Stromal cell of bone marrow (primary cell): ENCODE measurements at regions not wholly inside any gene's neighbourhood (a gene's known extent, or its start where the extent isn't known, plus 50 kb on each side); places are given as distances from the start of the nearest gene placed in this dataset.
"Not testable (repeated sequence)": the region's sequence is repeated elsewhere in the genome, so short reads cannot be mapped to it uniquely, and the experiment has no call there.

Source experiments
- DNase-seq: peaks from one replicate; pipeline ENCODE4 v3.0.0-alpha.2; 2012; ENCODE audit warnings: low read depth

DNA sequence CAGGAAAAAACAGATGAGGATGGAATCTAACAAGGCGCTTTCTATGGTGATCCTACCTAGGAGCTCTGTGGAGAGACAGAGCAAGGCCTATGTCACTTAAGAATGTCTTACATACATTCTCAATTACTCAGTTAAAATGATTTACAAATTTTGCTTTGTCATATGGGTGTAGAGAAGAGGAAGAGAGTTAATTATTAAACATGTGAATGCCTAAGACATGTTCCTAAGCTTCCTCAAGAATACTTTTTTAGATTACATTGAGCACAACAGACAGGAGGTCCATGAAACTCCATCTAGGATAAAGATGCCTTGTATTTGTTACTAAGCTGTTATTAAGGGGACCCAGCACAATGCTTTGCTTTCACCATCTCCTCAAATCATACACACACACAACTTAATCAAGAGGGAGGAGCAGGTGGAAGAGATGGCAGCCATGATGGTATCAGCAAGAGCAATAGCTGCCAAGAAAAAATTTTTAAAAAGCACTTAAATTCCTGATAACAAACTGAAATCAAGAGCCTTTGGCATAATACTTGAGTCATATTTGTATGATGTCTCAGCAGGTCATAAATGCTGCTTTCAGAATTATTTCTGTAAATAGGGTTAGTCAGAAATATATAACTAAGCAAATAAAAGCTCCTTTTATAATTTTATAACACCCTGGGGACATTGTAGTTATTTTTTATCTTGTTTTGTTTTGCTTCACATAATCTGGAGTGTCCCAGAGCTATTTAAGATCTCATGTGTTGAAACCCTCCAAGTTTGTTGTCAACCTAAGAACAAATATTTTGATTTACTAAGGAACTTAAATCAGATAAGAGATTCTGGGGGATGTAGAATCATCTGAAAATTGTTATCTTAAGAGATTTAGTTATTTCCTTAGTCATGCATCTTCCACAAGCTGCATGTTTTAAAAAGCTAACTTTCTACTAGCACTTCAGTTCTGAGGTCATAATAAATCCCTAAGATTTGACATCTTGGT lies 70.0 kb upstream of the CD2AP start:
- peak; percentile 22 for DNase-seq

DNA sequence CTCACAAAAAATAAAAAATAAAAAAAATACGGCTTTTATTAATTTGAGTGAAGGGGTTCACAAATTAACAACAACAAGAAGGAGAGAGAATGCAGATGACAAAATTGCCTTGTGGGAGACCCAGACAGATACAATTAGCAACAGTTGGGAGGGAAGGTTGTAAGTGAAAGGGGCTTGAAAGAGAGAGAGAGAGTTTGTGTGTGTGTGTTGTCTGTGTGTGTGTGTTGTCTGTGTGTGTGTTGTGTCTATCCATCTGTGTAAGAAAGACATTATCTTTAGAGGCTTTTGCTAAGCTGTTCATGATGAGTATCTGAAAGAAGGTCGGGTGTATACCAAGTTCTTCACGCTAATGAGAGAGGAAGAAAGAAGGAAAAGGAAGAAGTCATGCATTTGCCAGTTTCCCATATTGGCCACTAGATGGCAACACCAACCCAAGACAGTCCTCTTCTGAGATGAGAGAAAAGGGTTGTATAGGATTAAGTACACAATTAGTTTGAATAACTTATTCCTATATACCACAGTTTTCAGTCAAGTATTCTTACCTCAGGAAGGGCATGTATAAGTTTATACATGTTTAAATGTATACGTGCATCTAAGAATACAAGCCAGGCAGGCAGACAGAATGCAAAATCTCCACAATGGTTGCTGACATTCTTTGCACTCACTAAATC lies 63.7 kb upstream of the CD2AP start:
- DNase-seq: peak; percentile 62

DNA sequence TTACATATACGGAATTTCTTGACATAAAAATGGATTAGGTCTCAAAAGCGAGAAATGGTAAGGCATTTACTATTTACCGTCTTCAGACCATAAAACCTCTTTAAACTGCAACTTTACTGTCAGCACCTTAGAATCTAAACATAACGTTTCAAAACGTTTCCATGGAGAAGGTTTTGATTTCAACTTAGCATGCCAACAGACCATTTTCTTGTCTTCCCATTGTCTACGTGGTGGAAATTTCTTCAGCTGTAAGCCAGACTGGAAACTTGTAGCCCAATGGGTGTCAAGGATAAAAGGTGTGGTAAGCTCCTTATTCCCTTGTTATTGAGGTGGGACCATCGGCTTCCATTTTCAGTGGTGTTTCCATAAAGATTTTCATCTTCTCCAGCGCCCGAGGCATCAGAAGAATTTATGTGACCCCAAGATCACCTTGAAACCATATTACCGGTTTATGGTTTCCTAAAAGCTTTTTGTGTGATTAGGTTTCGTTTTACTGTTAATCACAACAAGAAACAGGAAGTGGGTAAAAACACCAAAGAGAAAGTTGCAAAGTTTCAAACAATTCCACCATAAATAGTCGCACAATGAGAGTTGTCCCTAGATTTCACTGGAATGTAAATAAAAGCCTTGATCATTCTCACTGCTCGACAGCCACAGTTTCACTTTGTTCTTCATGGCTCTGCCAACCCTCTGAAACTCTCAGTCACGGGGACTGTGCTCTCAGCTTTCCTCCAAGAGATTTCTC lies 63.0 kb upstream of the CD2AP start:
- peak; percentile 58 for DNase-seq

DNA sequence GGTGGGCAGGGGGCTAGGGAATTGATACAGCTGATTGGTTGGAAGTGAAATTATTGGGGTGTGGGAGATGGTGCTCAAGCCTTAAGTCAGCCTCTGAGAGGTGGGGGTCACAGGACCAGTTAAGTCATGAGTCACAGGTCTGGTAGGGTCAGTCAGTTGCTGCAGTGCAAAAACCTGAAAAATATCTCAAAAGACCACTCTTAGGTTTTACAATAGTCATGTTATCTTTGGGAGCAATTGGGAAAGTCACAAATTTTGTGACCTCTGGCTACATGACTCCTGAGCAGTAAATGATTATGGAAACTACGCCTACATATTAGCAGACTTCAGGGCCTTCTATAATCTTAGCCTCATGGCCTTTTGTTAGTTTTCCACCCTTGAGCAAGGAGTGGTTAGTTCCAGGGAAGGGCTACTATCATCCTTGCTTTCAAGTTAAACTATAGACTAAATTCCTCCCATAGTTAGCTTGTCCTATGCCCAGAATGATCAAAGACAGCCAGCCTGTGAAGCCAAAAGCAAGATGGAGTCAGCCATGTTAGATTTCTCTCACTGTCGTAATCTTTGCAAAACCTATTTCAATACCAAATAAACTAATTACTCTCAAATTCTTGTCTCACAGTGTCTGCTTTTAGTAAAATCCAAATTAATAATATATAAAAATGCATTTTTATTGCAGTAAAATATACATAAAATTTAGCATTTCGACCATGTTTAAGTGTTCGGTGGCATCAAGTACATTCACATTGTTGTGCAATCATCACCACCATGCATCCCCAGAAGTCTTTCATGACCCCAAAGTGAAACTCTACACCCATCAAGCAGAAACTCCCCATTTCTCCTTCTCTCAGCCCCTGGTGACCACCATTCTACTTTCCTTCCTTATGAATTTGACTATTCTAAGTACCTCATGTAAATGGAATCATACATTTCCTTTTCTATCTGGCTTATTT lies 60.9 kb upstream of the CD2AP start:
- no peak for DNase-seq

DNA sequence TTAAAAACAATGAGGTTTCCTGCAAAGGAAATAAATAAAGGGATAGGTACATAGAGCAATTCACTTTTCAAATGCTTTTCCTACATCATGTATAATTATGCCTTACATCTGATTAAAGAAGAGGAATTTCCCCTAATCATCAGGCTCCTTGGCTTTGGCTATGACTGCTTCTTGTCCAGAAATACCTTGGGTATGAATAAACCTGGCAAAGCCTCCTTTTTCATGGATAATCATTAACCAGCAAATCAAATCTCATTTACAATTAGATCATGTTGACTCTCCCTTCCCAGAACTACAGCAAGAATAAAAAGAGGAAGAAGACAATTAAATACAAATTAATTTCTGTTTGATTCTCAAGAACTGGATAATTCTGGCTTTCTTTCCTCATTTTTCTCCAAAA lies 58.0 kb upstream of the CD2AP start:
- no peak for DNase-seq

DNA sequence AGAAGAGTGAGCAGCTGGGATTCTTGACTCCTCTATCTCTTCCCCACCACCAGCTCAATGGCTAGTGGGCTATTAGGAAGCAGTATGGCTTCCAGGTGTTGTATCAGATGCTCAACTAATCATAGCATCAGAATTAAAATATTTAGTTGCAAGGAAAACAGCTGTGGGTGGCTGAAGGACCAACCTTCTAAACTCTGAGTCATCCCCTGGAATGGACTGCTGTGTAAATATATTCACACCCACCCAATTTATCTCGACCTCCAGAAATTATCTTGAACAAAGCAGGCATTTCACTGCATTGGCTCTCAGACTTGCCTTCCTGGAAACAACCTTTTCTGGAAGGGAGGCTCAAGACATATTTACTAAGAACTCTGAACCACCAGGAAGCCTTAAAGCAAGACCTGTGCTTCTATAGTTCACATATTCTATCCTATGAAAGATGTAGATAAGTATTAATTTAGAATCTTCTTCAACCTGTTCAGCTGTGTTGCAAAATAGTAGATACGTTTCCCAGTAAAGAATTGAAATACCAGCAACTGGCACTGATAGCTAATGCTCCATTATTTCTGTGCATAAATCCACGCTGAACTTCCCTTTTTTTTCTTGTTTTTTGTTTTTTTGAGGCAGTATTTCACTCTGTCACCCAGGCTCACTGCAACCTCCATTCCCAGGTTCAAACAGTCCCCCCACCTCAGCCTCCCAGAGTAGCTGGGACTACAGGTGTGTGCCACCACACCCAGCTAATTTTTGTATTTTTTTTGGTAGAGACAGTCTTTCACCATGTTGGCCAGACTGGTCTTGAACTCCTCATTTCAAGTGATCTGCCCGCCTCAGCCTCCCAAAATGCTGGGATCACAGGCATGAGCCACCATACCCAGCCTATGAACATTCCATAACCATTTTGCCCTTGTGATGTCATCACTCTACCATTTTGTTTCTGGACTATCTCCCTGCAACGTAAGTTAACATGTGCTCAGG lies 56.9 kb upstream of the CD2AP start:
- no peak for DNase-seq

DNA sequence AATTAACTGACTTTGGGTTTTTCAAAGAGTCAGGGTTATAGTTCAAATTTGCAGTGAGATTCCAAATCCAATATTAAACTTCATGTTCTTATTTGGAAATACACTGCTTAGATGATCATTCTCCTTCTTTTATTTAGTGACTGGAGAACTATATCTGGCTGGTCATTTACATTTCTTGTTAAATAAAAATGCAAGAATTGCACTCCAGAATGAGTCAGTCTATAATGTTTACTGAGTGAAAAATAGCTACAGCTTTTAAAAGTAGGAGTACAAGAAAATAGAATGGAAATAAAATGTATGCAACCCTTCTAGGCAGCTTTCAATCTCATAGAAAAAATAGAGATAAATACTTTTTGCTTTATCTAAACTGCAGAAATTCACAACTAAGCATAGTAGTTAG lies 54.5 kb upstream of the CD2AP start:
- DNase-seq: no peak

DNA sequence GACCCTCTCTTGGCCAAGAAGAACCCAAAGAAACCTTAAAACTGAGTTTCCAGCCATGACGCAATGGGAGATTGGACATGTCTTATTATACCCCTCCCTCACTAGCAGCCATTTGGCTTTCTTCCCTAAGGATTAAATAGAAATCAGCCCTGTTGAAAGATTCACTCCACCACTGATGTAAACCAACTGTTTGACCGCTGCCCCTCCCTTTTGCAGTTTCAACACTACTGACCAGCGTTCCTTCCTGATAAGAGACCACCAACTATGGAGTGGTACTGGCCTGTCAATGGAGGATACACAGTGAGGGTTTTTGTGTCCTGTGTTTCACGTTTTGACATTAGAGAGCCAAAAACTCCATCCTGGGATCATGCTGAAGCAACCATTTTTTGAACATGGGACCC lies 53.2 kb upstream of the CD2AP start:
- DNase-seq: no peak

DNA sequence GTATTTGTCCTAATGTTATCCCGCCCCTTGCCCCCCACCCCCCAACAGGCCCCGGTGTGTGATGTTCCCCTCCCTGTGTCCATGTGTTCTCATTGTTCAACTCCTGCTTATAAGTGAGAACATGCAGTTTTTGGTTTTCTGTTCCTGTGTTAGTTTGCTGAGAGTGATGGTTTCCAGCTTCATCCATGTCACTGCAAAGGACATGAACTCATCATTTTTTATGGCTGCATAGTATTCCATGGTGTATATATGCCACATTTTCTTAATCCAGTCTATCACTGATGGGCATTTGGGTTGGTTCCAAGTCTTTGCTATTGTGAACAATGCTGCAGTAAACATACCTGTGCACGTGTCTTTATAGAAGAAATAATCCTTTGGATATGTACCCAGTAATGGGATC lies 51.9 kb upstream of the CD2AP start:
- not testable (repeated sequence) for DNase-seq

DNA sequence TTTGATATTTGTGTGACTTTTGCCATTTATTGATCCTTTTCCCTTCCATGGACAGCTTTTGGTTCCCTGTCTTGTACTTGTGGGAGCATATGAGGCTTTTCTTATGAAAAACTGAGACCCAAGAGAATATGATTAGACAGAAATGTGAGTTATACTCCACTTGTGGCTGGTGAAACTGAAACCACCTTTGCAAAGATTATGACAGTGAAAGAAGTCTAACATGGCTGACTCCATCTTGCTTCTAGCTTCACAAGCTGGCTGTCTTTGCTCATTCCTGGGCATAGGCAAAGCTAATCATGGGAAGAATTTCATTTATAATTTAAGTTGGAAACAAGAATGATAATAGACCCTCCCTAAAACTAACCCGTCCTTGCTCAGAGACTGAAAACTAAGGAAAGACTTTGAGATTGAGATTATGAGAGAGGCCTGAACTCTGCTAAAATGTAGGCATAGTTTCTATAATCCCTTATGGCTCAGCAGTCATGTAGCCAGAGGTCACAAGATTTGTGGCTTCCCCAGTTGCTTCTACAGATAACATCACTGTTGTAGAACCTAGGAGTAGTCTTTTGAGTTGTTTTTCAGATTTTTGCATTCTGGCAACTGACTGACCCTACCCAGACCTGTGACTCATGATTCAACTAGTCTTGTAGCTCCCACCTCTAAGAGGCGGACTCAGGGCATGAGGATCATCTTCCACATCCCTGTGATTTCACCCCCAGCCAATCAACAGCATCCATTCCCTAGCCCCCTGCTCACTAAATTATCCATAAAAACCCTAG lies 50.9 kb upstream of the CD2AP start:
- DNase-seq: no peak

DNA sequence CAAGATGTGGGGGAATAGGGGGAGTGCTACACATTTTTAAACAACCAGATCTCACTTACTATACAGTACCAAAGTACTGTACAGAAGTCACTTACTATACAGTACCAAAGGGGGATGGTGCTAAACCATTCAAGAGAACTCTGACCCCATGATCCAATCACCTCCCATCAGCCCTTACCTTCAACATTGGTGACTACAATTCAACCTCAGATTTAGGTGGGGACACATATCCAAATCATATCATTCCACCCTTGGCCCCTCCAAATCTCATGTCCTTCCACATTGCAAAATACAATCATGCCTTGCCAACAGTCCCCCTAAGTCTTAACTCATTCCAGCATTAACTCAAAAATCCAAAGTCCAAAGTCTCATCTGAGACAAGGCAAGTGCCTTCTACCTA lies 49.9 kb upstream of the CD2AP start:
- no peak for DNase-seq
